Middle frontal gyrus (tissue), 1 donor: ENCODE measurements at regions not wholly inside any gene's neighbourhood (a gene's known extent, or its start where the extent isn't known, plus 50 kb on each side); places are given as distances from the start of the nearest gene placed in this dataset.
"Not testable (repeated sequence)": the region's sequence is repeated elsewhere in the genome, so short reads cannot be mapped to it uniquely, and the experiment has no call there.

Experiments
- DNase-seq: peaks from one replicate; pipeline ENCODE4 v3.0.0-alpha.2; 2015; ENCODE audit warnings: low spot score; ENCODE audit errors: extremely low spot score

DNA sequence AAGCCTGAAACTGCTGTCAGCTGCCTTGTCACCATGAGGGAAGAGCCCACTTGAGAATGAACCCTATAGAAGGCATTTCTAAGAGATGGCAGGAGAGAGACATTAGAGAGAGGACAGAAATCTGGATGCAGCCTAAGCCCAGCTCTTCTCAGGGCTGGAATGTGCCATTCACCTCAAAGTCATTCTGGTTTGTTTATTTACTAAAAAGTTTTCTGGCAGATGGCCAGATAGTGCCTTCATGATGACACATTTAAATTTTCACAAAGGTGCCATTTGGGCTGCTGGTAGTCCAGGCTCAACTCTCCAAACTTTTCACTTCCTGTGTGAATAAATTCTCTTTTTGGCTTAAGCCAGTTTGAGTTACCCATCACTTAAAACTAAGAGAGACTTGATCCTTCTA lies 144.6 kb upstream of the ZNF366 start:
- DNase-seq, result no peak

DNA sequence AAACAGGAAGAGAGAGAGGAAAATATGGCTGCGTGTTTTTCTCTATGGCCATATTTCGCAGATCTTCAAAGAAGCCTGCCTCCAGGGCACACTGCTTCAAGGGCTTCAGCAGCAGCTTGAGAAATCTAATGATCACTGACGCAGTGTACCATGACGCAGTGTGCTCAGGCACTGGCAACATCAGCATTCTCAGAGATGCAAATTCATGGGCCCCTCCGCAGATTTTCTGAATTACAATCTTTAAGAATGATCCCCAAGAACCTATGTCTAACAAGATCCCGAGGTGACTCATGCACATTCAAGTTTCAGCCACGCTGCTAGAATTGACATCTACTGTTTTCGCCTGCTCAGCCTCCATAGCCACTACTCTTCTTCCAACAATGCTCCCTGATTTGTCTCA lies 143.9 kb upstream of the ZNF366 start:
- DNase-seq, result no peak

DNA sequence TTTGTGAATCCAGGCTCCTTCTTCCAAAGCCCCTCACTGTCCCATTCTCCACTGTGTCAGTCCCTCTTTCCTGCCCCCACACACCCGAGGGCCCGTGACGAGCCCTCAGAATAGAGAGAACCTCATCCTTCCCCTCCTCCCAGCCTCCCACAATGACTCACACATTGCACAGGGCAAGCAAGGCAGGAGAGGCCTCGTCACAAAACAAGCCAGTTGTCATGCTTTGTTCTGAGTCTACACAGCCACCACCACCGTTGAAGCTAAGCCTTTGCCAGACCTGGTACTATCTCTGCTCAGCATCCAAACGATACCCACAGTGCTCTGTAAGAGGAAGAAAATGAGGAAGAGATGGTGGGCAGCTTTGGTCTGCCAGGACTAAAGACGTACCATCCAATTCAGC lies 142.2 kb upstream of the ZNF366 start:
- DNase-seq, result no peak

DNA sequence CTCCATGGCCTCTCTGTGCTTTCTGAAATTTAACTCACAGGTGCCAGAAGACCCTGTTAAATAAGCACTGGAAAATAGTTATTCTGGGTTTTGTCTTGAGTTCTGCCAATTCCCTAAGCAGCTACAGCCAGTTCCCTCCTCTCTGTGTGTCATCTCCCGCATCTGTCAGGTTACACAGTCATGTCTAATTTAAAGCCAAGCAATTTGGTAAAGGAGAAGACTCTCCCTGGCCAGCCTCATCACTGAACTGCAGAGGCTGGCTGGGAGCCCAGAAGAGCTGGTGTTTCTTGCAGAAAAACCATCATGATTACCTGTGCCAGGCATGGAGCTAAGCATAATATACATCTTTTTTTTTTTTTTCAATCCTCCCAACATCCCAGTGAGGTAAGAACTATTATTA lies 141.3 kb upstream of the ZNF366 start:
- DNase-seq, result peak; percentile 29

DNA sequence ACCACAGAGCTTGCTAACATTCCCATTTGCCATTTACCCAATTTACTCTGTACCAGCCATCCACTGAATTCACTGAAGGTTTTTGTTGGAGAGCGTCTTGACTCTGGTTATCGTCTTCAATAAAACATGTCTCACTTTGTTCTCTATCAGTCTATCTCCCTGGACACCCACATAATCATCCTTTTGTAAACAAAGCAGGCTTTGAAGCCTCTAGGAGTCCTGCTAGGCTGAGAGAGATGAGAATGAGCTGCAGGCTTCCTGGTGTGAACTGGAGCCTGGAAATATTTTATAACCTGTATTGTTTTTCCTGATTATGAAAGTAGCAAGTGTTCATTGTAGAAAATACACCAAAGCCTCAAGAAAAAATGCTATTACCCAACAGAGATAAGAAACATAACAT lies 140.6 kb upstream of the ZNF366 start:
- DNase-seq, result no peak

DNA sequence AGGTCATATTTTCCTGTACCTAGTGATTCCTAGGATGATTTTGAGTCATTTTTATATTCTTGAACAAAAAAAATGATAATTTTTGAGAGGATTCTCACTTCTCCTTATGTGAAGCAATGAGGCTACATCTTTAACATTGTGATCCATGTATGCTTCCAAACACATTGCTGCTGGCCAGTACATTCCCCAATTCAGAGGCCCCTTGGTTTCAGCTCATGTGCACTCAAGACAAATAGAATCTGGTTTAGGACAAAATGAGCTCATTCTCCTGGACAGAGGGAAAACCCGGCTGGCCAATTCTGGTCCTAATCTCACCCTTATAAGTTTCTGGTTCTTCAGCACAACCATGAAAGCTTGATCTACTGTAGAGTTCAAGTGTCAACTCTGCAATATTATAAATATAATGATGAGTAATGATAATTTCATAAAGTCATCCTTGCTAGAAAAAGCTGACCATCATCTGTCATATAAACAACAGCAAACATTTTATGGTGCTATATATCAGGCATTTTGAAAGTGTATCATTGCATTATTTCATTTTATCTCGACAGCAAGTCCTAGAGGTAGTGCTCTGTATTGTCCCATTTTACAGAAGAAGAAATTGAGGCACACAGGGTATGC lies 139.1 kb upstream of the ZNF366 start:
- no peak for DNase-seq

DNA sequence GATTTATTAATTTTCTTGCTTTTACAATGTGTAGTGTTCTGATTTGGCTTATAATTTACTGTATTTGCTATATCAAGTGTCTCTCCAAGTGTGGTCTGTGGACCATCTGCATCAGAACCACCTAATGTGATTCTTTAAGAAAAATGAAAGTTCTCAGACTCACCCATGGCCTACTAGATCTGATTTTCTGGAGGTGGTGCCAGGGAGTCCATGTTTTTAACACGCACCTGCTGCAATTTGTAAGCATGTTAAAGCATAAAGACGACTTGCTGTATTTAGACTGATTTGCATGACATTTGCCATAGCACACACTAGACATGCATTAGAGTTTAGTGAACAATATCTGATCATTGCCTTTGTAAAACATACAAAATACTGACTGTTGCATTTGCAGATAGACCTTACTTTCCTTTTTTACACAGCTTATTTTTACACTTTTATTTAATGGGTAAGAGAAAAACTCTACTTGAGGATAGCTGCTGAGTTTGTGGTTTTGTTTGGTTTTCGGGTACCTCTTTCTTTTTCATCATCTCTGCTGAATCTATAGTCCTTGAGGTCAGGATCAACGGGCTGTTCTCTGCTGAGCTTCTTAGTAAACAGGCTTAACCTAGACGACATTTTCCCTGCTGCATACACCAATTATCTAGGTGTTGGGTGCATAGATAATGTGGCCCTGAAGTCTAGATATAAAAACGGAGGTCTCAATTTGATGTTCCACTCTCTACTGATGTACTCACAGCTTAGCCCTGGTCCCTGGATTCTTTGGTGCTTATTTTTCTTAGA lies 138.0 kb upstream of the ZNF366 start:
- no peak for DNase-seq

DNA sequence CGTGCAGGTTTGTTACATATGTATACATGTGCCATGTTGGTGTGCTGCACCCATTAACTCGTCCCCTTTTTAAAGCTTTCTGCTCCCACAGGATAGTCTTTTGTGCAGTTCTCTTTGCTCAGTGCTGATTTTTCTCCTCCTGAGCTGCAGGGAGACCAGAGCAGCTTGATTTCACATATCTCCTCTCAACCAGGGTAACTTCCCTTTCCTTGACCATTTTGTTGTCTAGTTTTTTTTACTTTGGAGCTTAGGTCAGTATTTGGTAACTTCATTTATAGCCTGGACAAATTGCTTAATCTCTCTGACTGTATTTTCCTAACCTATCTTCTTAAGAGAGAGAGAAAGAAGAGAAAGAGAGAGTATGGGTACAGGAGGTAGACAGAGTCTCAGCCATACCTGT lies 137.1 kb upstream of the ZNF366 start:
- DNase-seq, result no peak

DNA sequence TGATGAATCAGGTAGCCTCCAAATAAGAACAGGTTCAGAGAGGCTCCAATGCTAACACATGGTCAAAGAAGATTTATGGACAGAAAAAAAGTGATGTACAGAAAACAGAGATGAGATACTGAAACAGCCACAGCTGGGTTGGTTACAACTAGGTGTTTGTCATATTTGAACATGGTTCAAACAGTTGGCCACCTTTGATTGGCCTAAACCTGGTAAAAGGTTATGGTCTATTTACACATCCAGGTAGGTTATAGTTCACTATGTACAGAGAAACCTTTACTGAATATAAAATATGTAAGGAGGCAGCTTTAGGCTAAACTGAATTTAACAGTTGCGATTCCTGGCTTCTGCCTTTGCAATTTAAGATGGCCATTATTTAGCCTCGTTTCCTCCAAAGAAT lies 134.0 kb upstream of the ZNF366 start:
- no peak for DNase-seq

DNA sequence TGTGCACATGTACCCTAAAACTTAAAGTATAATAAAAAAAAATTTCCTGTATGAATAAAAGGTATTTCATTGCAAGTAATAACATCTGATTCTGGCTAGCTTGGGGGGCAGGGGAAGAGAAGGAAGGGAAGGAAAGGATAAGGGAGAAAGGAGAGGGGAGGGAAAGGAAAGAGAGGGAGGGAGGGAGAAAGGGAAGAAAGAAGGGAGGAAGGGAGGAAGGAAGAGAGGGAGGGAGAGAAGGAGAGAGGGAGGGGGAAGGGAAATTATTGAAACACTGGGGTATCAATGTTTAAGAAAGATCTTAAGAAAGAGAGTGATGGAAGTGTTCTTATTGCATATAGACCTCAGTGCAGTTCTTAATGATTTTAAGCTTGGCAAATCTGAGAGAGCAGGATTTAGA lies 129.8 kb upstream of the ZNF366 start:
- DNase-seq, result no peak

DNA sequence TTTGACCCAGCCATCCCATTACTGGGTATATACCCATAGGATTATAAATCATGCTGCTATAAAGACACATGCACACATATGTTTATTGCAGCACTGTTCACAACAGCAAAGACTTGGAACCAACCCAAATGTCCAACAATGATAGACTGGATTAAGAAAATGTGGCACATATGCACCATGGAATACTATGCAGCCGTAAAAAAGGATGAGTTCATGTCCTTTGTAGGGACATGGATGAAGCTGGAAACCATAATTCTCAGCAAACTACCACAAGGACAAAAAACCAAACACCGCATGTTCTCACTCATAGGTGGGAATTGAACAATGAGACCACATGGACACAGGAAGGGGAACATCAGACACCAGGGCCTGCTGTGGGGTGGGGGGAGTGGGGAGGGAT lies 129.4 kb upstream of the ZNF366 start:
- not testable (repeated sequence) for DNase-seq

DNA sequence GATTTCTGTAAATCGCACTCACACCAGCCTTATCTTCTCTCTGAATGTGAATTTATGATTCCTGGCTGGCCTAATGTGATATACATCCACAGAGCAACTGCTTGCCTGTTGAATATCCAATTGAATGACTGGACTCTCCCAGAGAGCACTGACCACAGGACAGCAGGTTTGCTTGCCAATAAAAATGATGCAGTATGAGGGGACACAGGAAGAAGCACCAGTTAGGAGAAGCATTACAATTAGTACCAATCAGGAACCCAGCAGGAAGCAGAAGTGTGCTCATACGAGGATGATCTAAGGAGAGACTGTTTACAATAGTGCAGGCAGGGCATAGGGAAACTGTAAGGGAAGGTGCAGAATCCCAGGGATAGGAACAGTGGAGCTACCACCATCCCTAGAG lies 127.2 kb upstream of the ZNF366 start:
- DNase-seq, result no peak

DNA sequence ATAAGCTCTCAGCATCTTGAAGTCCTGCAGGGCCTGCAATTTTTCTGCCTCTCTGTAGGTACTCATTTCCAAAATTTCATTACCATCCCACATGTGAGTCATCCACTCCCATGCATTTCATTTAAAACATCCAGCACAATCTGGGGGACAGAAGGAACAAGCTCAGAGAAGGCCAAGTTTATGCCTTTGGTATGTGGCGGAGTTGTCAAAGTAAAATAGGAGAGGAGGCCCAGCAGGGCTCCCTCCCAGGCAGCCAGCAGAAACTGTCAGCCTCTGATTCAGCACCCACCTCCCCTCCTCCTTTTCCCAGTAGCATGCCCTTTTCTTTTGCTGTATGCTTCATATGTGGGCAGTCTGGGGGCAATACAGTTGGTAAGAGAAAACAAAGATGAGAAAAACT lies 126.4 kb upstream of the ZNF366 start:
- peak; percentile 50 for DNase-seq

DNA sequence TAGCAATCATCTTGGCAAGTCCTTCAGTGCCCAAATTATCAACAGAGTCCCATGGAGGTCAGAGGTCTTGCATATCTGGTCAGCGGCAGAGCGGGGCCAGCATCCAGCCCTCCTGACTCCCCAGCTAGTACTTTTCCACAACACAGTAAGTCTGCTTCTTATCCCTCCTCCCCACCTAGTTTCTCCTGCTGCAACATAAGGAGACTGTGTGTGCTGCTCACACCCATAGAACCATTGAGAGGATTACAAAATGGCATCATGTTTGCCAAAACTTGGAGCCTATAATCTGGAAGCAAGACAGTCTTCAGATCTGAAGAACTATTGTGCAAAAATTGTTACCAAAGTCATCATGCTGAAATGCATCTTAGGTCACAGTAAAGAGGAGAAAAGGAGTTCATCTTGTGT lies 125.8 kb upstream of the ZNF366 start:
- DNase-seq, result no peak

DNA sequence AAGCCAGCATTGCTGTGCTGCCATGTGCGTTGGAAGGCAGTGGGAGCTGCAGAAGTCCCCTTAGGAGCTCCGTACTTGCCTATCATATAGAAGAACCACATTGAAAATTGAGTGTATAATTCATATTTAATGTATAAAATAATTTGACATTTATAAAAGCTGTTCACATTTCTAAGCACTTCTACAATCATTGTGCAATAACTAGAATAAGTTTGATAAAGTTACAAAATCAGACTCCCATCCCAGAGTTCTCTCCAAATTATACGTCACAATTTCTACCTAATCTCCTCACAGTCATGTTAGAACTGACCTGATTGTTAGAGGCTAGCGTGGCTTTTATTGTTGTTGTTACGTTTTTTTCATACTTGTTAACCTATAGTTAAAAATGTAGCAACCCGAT lies 123.5 kb upstream of the ZNF366 start:
- DNase-seq, result no peak

DNA sequence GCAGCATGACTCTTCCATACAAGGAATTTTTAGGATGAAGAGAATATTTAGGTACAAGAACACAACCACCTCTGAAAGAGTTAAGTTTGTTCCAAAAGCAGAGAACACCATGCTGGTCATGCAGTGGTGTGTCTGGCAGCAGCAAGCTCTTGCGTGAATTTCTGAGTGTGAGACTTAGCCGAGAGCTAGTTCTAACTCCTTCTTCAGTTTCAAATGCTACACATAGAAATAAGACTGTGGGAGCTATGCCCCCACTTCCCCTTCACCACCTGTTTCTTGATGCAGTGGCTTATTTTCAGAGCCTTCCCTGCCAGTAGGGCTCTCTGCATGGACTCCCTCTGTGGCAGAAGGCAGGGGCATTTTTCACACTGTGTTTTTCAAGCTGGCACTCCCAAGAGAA lies 122.9 kb upstream of the ZNF366 start:
- DNase-seq, result peak; percentile 27

DNA sequence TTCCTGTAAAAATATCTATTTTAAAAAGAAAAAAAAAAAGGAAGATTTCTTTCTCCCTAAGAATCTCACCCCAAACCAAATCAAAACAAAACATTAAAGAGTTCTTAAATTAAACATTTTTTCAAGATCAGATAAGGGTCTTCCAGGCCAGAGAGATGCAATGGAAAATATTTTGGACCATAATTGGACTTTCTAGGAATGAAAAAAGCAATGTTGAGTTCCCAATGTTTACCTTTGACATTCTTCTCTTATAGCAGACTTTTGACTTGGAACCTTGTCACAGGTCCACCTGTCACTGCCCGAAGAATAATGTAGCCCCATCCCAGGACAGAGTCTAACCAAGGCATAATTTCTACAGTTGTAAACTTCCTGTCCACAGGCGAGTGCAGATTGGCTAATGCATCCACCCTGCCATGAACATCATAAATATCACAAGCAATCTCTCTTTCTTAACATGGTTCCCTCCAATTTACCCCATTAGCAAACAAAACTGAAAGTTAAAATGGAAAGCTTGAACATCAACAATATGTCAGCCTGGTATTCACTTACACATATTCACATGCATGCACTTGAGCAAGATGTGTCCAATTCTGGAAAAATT lies 121.7 kb upstream of the ZNF366 start:
- DNase-seq, result no peak

DNA sequence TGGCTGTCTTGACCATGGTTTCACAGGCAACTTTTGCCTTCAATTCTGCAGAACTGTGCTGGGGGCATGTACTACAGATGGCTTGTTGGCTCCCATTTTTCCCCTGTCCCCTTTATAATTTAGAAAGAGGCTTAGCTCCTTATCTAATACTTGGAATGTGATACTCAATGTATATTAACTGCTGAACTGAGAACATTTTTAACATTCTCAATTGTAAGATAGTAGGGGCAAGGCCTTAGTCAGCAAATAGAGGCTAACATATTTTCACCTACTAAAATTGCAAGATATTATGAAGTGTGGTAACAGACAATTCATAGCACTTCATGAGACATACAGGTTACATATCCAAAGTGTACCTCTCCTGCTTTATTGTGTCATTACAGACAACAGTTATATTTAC lies 118.1 kb upstream of the ZNF366 start:
- DNase-seq, result no peak

DNA sequence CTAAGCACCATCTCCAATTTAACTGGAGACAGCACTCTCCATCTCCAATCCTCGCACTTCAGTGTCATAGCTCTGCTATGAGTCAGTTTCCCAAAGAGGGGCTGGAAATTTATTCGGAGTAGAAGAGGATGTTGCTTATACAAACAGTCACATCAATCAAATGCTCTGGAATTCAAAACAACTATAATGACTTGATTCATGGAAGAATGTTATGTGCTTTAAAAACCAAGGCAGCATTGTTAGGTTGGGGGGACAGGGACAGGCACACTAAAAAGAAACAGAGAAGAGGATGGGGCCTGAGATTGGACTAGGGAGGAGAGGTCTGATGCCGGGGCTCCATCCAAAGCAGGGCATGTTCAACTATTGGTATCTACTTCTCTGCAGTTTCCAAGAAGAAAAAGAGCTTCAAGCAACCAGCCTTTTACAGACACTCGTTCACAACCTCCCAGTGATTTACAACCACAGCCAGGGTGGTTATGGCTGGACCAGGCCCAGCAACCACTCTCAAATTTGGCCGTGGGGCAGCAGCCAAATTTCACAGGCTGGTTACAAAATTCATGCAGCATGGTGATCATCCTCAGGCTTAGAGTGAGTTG lies 117.5 kb upstream of the ZNF366 start:
- no peak for DNase-seq

DNA sequence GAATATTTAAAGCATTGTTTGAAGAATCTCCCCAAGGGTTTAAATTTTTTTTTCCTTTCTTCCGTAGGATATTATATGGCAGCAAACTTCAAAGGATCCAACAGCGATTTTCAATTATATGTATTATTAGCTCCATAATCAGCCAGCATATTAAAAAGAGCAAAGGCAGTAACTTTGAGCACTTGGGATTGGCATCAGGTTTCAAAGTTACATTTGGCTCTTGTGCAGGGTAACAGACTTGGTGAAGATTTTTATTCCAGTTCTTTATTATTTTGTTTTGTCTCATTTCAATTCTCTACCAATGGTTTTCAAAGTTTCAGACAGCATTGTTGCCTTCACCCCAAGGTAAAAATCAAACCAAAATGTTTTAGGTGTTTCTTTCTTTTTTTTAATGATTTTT lies 116.7 kb upstream of the ZNF366 start:
- no peak for DNase-seq

DNA sequence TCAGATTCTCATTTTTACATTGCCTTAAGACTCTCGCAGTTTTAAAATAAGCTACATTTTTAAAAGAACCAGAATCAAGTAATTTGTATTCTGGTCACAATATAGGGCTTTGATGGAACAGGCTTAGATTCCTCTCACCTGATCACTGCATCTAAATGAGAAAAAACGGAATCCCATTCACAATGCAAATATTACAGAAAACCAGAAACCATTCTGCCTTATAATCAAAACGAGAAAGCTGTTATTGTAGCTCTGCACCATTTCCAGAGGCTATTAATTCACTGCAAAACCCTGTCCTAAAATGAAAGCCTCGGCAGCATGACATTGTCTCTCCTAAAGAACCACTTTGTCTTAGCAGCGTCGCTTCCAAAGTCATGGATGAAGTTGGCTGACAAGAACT lies 116.1 kb upstream of the ZNF366 start:
- DNase-seq, result no peak

DNA sequence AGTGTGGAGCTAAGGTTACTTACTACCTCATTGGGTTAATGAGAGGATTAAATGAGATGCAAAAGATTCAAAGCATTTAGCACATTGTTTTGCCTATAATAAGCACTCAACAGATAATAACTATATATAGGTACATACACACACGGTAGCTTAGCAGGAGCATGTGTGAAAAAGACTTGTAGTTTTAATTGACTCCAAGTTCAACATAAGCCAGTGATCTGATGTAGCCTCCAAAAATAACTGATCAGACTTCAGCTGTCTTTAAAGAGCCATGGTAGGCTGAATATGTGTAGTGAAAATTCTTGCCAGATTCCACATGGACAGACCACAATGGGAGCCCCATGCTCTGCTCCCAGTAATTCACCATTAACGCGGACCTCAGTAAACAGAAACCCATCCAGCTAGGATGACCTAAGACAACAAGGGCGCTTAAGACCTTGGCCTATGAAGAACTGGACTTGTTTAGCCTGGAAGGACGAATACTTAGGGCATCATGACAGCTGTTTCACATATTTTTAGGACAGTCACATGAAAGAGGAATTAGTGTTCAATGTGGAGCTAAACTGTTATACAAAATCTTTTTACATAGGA lies 115.1 kb upstream of the ZNF366 start:
- DNase-seq, result no peak
